ENCODE measurements at regions not wholly inside any gene's neighbourhood (a gene's known extent, or its start where the extent isn't known, plus 50 kb on each side); places are given as distances from the start of the nearest gene placed in this dataset.
"Not testable (repeated sequence)": the region's sequence is repeated elsewhere in the genome, so short reads cannot be mapped to it uniquely, and the experiment has no call there.

- TF ChIP-seq MAX (IDR thresholded peaks at IDR 0.05; ENCODE audit: insufficient read depth, insufficient read length); POLR2A (IDR thresholded peaks at IDR 0.05; ENCODE audit: low read depth, low read length); CTCF (IDR thresholded peaks at IDR 0.05; ENCODE audit: extremely low read depth in 1 of 2, insufficient read depth in 1 of 2, low read depth in 1 of 2, low read length in 2 of 2): not testable (repeated sequence)
These were observed 246.6 kb upstream of the TP53TG3 start for GRCh38 chr16:32922578-32922977.

Data from endothelial cell of umbilical vein (primary cell).